H9 (cell line): ENCODE measurements at regions not wholly inside any gene's neighbourhood (a gene's known extent, or its start where the extent isn't known, plus 50 kb on each side); places are given as distances from the start of the nearest gene placed in this dataset.

Experiments used
- DNase-seq: peaks from one replicate; pipeline ENCODE4 v3.0.0-alpha.2; 2017
- H2AFZ ChIP-seq: one replicate; pipeline ENCODE4 v1.6.1; 2013; ENCODE audit warnings: mild to moderate bottlenecking, low read length, control low read depth, moderate library complexity
- H2AK5ac ChIP-seq: 2 replicates; pipeline ENCODE4 v1.6.1; 2013; ENCODE audit warnings: low read length, control low read depth, mixed read lengths; ENCODE audit not compliant: insufficient read length
- H2BK120ac ChIP-seq: one replicate; pipeline ENCODE4 v1.6.1; 2013; ENCODE audit warnings: low read depth, mild to moderate bottlenecking, low read length, control low read depth, inconsistent platforms; ENCODE audit not compliant: poor library complexity, severe bottlenecking
- H2BK12ac ChIP-seq: 2 replicates; pipeline ENCODE4 v1.6.1; 2013; ENCODE audit warnings: low read length, control low read depth, mixed read lengths, low read depth; ENCODE audit not compliant: insufficient read length
- H2BK15ac ChIP-seq: 2 replicates; pipeline ENCODE4 v1.6.1; 2013; ENCODE audit warnings: low read depth, low read length, control low read depth
- H2BK20ac ChIP-seq: one replicate; pipeline ENCODE4 v1.6.1; 2013; ENCODE audit warnings: low read depth, mild to moderate bottlenecking, low read length, control low read depth, inconsistent platforms; ENCODE audit not compliant: poor library complexity, severe bottlenecking
- H2BK5ac ChIP-seq: 2 replicates; pipeline ENCODE4 v1.6.1; 2013; ENCODE audit warnings: low read length, control low read depth, mixed read lengths; ENCODE audit not compliant: insufficient read length
- H3K14ac ChIP-seq: 2 replicates; pipeline ENCODE4 v1.6.1; 2013; ENCODE audit warnings: low read length, control low read depth; ENCODE audit not compliant: insufficient read depth
- H3K18ac ChIP-seq: 2 replicates; pipeline ENCODE4 v1.6.1; 2013; ENCODE audit warnings: low read depth, mild to moderate bottlenecking, mixed read lengths, low read length, control low read depth; ENCODE audit not compliant: insufficient read length
- H3K23ac ChIP-seq: 2 replicates; pipeline ENCODE4 v1.6.1; 2013; ENCODE audit warnings: low read length, control low read depth, mixed read lengths, low read depth; ENCODE audit not compliant: insufficient read length
- H3K23me2 ChIP-seq: 2 replicates; pipeline ENCODE4 v1.6.1; 2013; ENCODE audit warnings: low read depth, mild to moderate bottlenecking, mixed read lengths, low read length, control low read depth; ENCODE audit not compliant: insufficient read length, poor library complexity, severe bottlenecking
- H3K27ac ChIP-seq: 2 replicates; pipeline ENCODE4 v1.5.1; 2013; ENCODE audit warnings: low read length, control low read depth, mixed read lengths, low read depth; ENCODE audit not compliant: insufficient read length
- H3K27me3 ChIP-seq: 2 replicates; pipeline ENCODE4 v1.6.1; 2013; ENCODE audit warnings: low read length, control low read depth, inconsistent platforms; ENCODE audit not compliant: insufficient read depth
- H3K4ac ChIP-seq: 2 replicates; pipeline ENCODE4 v1.6.1; 2013; ENCODE audit warnings: low read depth, mild to moderate bottlenecking, control low read depth, inconsistent platforms, low read length, moderate library complexity
- H3K4me1 ChIP-seq: 2 replicates; pipeline ENCODE4 v1.6.1; 2013; ENCODE audit warnings: low read length, control low read depth, inconsistent platforms; ENCODE audit not compliant: insufficient read depth
- H3K4me2 ChIP-seq: 2 replicates; pipeline ENCODE4 v1.6.1; 2013; ENCODE audit warnings: low read length, control low read depth, mixed read lengths; ENCODE audit not compliant: insufficient read length, insufficient read depth
- H3K56ac ChIP-seq: 2 replicates; pipeline ENCODE4 v1.6.1; 2013; ENCODE audit warnings: low read depth, mild to moderate bottlenecking, mixed read lengths, low read length, control low read depth; ENCODE audit not compliant: insufficient read length
- H3K79me1 ChIP-seq: 2 replicates; pipeline ENCODE4 v1.6.1; 2013; ENCODE audit warnings: low read depth, mild to moderate bottlenecking, moderate library complexity, low read length, control low read depth, inconsistent platforms; ENCODE audit not compliant: insufficient read depth, poor library complexity, severe bottlenecking
- H3K79me2 ChIP-seq: 2 replicates; pipeline ENCODE4 v1.6.1; 2013; ENCODE audit warnings: low read length, control low read depth, inconsistent platforms; ENCODE audit not compliant: insufficient read depth
- H3K9ac ChIP-seq: 2 replicates; pipeline ENCODE4 v1.6.1; 2013; ENCODE audit warnings: low read length, control low read depth, mixed read lengths; ENCODE audit not compliant: insufficient read length; ENCODE audit errors: extremely low read depth
- H3K9me3 ChIP-seq: one replicate; pipeline ENCODE4 v1.6.1; 2013; ENCODE audit warnings: low read depth, low read length, inconsistent platforms; ENCODE audit not compliant: control insufficient read depth
- H3T11ph ChIP-seq: one replicate; pipeline ENCODE4 v1.6.1; 2013; ENCODE audit warnings: mild to moderate bottlenecking, low read length, control low read depth, inconsistent platforms
- H4K20me1 ChIP-seq: one replicate; pipeline ENCODE4 v1.6.1; 2013; ENCODE audit not compliant: control insufficient read depth, insufficient read length, insufficient read depth
- H4K5ac ChIP-seq: 2 replicates; pipeline ENCODE4 v1.6.1; 2013; ENCODE audit warnings: low read depth, mild to moderate bottlenecking, mixed read lengths, low read length, control low read depth; ENCODE audit not compliant: insufficient read length
- H4K8ac ChIP-seq: replicated peaks from 2 replicates; pipeline ENCODE4 v1.6.1; 2013; ENCODE audit warnings: low read length, control low read depth, mixed read lengths, low read depth; ENCODE audit not compliant: insufficient read length
- H4K91ac ChIP-seq: 2 replicates; pipeline ENCODE4 v1.6.1; 2013; ENCODE audit warnings: low read depth, mild to moderate bottlenecking, moderate library complexity, mixed read lengths, low read length, control low read depth; ENCODE audit not compliant: insufficient read length
- H3K27ac Mint-ChIP-seq, 3 experiments: 2 replicates in 2 of 3; 3 replicates in 1 of 3; pipeline ENCODE4 v1.8.0; 2020 to 2021; ENCODE audit warnings: mixed read lengths in 3 of 3, mild to moderate bottlenecking in 1 of 3, moderate library complexity in 1 of 3
- H3K27me3 Mint-ChIP-seq: 2 replicates; pipeline ENCODE4 v1.8.0; 2021; ENCODE audit warnings: low read depth, mild to moderate bottlenecking, moderate library complexity, mixed read lengths
- H3K36me3 Mint-ChIP-seq, 3 experiments: 2 replicates in 2 of 3; 3 replicates in 1 of 3; pipeline ENCODE4 v1.8.0; 2020 to 2021; ENCODE audit warnings: low read depth in 3 of 3, mixed read lengths in 3 of 3; ENCODE audit not compliant: insufficient read depth in 1 of 3
- H3K4me1 Mint-ChIP-seq, 2 experiments: 2 replicates each; pipeline ENCODE4 v1.8.0; 2020; ENCODE audit warnings: mixed read lengths in 2 of 2
- H3K4me3 Mint-ChIP-seq, 2 experiments: 2 replicates in 1 of 2; 3 replicates in 1 of 2; pipeline ENCODE4 v1.8.0; 2020 to 2021; ENCODE audit warnings: mild to moderate bottlenecking in 2 of 2, mixed read lengths in 2 of 2, moderate library complexity in 1 of 2
- H3K9me3 Mint-ChIP-seq, 2 experiments: 2 replicates in 1 of 2; 3 replicates in 1 of 2; pipeline ENCODE4 v1.8.0; 2020; ENCODE audit warnings: mild to moderate bottlenecking in 2 of 2, mixed read lengths in 2 of 2, moderate library complexity in 1 of 2
- WGBS: extraction: QIAGEN DNeasy Blood & Tissue Kit; methylation state at CpG from one replicate; pipeline ENCODE4 v1.1.7; 2013; ENCODE audit warnings: missing lambda C conversion rate, low lambda C conversion rate, mixed read lengths; ENCODE audit not compliant: insufficient read length; ENCODE audit errors: extremely low coverage; 5-methylcytosine and 5-hydroxymethylcytosine counted together
- TF ChIP-seq, protein P1 (sequence below): fragments of 200-600 bp; sonication (generic); conservative IDR thresholded peaks from 3 replicates; pipeline ENCODE4 v1.8.0; 2021; ENCODE audit warnings: antibody characterized with exemption, mild to moderate bottlenecking

DNA sequence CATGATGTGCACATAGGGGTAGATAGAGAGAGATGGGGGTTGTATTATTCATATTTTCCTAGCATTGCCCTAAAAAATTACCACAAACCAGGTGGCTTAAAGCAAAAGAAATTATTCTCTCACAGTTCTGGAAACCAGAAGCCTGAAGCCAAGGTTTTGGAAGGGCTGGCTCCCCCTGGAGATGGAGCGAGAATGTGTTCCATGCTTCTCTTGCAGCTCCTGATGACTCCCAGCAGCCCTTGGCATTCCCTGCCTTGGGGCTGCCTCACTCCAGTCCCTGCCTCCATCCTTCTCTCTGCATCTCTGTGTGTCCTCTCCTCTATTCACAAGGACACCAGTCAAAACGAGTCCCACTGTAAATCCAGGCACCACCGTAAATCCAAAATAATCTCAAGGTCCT, 91.5 kb upstream of the FAM174B start:
- Histone ChIP-seq H3K23ac (no peak overlapping the region), H3K27ac (no peak overlapping the region), H3K4me2 (no peak overlapping the region), H4K20me1 (no peaks in the 10 kb centered on the region), H3K14ac (no peak overlapping the region), H3K4ac (no peak overlapping the region), H3T11ph (no peak overlapping the region), H3K4me1 (peaks cover 4% of the 10 kb centered on the region; the same call in 1 of the 2 replicates), H3K9me3 (no peaks in the 10 kb centered on the region), H2AFZ (no peak overlapping the region), H2BK15ac (no peak overlapping the region), H2BK12ac (no peak overlapping the region), H4K91ac (no peak overlapping the region), H3K56ac (no peak overlapping the region), H2BK120ac (no peak overlapping the region), H3K27me3 (no peaks in the 10 kb centered on the region), H3K9ac (no peak overlapping the region), H3K79me1 (no peaks in the 10 kb centered on the region), H2BK5ac (no peak overlapping the region), H3K23me2 (no peaks in the 10 kb centered on the region), H4K5ac (no peak overlapping the region), H3K79me2 (no peaks in the 10 kb centered on the region), H4K8ac (no peak overlapping the region), H2BK20ac (no peak overlapping the region), H3K18ac (no peak overlapping the region), H2AK5ac (no peak overlapping the region)
- no peaks in the 10 kb centered on the region; a peak in 1 of 5 replicates for H3K9me3 Mint-ChIP-seq
- H3K27me3 Mint-ChIP-seq, result no peaks in the 10 kb centered on the region
- TF ChIP-seq, protein P1, sequence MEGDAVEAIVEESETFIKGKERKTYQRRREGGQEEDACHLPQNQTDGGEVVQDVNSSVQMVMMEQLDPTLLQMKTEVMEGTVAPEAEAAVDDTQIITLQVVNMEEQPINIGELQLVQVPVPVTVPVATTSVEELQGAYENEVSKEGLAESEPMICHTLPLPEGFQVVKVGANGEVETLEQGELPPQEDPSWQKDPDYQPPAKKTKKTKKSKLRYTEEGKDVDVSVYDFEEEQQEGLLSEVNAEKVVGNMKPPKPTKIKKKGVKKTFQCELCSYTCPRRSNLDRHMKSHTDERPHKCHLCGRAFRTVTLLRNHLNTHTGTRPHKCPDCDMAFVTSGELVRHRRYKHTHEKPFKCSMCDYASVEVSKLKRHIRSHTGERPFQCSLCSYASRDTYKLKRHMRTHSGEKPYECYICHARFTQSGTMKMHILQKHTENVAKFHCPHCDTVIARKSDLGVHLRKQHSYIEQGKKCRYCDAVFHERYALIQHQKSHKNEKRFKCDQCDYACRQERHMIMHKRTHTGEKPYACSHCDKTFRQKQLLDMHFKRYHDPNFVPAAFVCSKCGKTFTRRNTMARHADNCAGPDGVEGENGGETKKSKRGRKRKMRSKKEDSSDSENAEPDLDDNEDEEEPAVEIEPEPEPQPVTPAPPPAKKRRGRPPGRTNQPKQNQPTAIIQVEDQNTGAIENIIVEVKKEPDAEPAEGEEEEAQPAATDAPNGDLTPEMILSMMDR, result no peak; the same call in 2 of the 3 replicates
- H3K4me1 Mint-ChIP-seq, result peaks cover 21 to 27% of the 10 kb centered on the region in 2 experiments
- DNase-seq, result peak; percentile 34
- no peak overlapping the region for H3K4me3 Mint-ChIP-seq
- H3K36me3 Mint-ChIP-seq, result no peaks in the 10 kb centered on the region; a peak in 1 of 7 replicates
- WGBS, result no CpG with 5 or more reads among the region's 3 CpGs
- H3K27ac Mint-ChIP-seq, result no peak overlapping the region; a peak in 1 of 7 replicates
